Renal pelvis (tissue), 1 donor: ENCODE measurements at regions not wholly inside any gene's neighbourhood (a gene's known extent, or its start where the extent isn't known, plus 50 kb on each side); places are given as distances from the start of the nearest gene placed in this dataset.

Source experiments
- DNase-seq: peaks from one replicate; pipeline ENCODE4 v3.0.0-alpha.2; 2013

DNA sequence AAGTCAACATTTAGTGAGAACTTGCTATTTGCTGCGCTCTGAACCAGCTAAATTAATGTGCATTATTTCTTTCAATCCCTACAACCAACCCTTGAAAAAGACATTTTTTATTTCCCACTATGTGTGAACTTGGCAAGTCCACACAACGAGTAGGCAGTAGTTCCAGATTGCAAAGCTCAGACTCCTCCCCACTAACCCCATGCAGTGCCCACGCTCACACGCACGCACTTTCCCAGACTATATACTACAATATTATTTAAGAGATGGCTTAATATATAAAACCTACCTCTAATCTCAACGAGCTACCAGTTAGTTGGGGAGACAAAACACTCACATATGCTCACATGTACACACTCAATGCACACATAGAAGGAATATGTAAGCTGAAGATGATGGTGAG lies 671.2 kb downstream of the LMO4 start:
- DNase-seq, result no peak

DNA sequence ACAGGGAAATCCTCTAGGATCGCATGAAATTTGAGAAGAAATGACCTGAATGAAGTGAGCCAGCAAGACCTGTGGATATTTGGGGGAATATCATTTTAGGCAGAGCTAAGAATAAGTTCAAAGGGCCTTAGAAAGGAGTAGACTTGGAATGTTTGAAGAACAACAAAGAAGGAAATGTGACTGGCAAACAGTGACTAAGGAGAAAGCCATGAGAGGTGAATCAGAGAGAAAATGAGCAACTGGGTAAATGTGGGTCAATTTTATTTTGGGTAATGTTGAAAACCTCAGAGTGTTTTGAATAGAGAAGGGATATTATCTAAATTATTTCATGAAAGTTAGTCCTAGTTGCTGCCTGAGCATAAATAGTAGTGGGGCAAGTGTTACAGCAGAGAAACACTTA lies 672.8 kb downstream of the LMO4 start:
- no peak for DNase-seq

DNA sequence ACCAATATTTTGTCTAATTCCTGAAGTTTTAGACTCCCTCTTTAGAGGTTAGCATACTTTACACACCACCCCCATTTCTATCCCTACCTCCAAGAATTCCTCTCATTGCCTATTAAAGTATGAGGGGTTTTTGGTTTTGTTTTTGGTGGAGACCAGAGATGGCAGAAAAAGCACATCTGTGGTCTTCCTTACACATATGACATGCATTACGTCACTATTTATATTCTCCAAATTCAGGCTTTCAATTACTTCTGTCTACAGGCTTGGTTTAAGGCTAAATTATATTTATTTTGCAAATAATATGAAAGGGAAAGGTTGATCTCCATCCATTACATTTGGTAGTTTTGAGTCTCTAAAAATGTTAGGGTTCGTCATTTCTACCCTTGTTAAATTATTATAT lies 674.6 kb downstream of the LMO4 start:
- no peak for DNase-seq

DNA sequence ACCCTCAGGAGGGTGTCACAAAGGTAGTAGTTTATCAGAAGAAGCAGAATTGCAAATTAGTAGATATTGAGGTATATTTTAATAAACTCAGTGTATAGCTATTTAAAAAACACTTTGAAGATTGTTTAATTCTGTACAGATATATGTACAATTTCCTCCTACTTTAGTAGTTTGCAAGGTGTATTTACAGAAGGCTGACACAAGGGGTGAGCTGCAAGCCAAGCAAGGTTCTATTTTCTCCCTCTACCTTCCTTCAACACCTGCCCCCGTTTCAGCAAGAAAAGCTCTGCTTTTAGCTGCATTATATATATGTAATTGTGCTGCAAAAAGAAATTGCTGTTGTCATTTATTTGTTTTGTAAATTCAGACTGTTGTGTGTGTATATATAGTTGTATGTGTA lies 674.2 kb upstream of the PKN2 start:
- no peak for DNase-seq

DNA sequence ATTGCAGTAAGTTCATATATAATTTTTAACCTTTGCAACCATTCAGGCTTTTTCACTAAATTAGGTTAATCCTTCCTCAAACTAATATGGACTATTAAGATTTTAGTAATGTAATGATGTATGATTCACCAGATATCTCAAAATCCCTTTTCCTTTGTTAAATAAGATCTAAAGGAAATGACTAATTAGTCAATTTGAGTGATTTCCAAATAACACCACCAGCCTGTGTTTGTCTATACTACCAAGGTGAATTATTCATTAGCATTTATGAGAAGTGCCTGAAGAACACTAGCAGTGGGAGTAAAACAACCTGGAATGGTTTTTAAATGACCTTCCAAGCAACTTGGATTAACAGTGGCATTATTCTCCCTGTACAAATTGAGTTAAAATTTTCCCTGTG lies 670.6 kb upstream of the PKN2 start:
- DNase-seq, result no peak

DNA sequence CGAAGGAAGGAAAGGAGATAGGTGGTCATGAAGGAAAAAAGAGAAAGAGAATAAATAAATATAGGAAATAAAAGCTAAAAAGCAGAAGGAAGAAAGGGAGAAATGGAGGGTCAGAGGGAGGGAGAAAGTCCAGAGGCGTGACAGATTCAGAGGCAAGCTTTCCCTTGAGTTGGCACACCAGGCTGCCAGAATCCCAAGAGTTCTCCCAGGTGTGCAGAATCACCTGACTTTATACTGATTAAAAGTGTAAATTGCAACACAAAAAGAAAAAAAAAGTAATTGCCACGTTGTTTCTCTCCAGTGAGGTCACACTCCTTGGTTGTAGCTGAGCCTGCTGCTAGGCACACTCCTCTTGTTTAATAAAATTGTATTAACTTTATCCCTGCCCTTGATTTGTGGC lies 669.9 kb upstream of the PKN2 start:
- no peak for DNase-seq

DNA sequence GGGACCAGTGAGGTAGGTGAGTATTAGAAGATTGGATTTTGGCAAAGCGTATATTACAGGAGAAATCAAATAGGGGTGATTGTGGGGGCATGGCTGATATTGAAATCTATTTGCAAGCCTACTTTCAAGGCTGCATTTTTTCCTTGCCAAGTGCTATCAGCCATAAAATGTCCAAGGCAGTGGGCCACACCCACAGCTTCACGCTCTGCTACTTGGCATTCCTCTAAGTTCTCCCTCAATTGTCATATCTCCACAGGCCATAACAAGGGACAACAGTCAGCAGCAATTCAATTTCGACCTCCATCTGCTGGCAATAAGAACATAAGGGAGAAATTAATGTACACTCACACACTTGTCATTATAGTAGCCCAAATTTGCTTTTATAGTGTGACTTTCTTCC lies 667.1 kb upstream of the PKN2 start:
- DNase-seq, result no peak

DNA sequence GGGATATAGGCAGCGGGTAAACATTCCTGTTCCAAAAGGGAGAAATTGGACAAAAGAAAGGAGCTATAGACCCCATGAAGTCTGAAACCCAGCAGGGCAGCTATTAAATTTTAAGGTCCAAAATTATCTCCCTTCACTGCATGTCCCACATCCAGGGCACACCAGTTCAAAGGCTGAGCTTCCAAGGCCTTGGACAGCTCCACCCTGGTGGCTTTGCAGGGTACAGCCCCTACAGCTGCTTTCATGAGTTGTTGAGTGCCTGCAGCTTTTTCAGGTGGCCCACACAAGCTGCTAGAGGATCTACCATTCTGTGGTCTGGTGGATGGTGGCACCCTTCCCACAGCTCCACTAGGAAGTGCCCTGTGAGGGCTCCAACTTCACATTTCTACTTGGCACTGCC lies 662.5 kb upstream of the PKN2 start:
- DNase-seq, result no peak

DNA sequence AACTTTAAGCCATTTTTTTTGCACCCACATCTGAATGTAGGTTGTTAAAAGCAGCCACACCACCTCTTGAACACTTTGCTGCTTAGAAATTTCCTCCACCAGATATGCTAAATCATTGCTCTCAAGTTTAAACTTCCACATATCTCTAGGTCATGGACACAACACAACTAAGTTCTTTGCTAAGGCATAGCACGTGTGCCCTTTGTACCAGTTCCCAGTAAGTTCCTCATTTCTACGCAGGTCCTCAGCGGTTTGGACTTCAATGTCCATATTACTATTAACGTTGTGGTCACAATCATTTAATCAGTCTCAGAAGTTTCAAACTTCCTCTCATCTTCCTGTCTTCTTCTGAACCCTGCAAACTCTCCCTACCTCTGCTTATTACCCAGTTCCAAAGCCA lies 661.6 kb upstream of the PKN2 start:
- no peak for DNase-seq

DNA sequence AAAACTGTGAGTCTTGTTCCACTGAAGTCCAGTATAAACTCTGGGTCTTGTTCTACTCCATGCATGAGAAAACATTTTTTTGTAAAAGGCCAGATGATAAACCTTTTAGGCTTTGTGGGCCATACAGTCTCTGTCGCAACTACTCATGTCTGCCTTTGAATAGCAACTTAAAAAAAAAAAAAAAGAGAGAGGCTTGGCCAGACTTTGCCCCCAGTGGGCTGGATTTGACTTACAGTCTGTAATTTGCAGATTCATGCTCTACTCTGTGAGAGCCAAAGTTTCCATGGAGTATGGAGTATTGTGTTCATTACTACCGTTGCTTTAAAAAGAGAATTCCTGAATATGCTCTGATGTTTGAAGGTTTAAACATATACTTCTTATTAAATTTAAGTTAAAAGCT lies 654.9 kb upstream of the PKN2 start:
- DNase-seq, result no peak

DNA sequence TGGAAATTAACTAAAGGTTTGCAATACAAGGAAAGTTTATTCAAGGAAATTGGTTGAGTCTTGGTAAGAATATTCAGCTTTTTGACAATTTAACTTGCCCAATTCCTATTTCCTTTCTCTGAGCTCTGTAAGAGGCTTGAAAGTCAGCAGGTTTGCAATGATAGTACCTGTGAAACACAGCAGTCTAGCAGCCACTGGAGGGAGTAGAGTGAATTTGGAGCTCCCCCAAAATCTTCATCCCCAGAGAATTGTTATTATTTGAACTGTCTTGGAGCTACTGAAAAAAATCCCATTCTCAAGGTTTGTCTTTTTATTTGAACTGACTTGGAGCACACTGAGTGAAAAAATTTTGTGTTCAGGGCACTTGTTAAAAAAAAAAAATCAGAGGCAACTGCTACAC lies 654.2 kb upstream of the PKN2 start:
- no peak for DNase-seq

DNA sequence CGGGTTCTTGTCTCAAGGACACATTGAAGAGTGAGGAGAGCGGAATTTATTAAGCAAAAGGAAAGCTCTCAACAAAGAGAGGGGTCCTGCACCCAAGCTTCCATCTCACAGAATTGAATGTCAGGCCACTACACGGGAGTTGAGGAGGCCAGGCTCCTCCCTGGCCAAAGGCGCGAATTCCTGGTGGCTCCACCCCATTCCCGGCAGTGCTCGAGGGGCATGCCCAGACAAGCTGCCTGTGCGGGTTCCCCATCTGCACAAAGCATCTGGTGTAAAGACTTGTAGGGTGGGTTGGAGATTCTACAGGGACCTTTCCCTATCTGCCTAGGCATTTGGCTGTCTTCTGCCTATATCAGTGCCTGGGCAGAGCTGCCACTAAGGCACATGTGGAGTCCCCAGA lies 648.5 kb upstream of the PKN2 start:
- DNase-seq, result no peak

DNA sequence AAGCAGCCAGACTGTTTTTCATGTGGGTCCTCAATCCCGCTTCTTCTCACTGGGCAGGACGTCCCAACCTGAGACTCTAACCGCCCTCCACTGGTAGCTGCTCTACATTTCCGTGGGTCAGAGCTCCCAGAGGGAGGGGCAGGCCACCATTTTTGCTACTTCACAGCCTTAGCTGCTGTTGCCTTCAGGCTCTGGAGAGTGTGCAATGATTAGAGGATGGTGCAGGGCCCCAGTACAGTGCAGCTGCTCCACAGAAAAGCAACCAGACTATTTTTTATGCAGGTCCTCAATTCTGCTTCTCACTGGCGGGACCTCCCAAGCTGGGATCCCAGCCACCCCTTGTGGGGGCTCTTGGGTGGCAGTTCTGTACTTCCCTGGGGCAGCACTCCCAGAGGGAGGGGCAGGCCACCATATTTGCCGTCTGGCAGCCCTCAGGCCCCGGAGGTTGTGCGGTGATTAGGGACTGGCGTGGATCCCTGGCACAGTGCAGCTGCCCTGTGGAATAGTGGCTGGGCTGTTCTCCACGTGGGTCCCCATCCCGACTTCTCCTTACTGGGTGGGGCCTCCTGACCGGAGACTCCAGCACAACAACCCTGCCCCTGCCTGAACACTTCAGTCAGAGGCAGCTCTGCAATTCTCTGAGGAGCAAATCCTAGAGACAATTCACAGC lies 647.6 kb upstream of the PKN2 start:
- no peak for DNase-seq

DNA sequence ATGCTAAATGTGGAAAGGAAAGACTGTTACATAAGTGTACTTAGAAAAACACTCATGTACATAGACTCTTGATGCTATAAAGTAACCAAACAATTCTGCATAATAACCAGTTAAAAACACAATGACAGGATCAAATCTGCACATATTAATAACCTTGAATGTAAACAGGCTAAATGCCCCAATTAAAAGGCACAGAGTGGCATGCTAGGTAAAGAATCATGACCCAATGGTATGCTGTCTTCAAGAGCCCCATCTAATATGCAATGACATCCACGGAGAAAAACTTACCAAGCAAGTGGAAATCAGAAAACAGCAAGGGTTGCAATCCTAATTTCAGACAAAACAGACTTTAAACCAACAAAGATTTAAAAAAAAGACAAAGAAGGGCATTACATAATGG lies 644.8 kb upstream of the PKN2 start:
- no peak for DNase-seq

DNA sequence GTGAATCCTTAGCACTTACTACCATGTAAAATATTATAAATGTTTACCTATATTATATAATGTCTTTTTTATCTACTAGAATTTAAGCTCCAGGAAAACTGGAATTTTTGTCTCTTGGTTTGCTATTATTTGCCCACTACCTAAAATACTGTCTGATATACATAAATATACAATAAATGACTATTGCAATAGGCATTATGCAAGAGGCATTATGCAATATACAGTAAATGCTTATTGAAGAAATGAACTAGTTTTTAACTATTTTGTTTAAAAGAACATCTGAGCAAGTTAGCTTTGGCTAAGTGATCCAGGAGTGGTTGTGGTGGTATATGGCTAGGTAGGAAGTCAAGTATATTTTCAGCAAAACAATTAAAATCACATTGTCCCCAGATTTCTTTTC lies 640.2 kb upstream of the PKN2 start:
- DNase-seq, result no peak

DNA sequence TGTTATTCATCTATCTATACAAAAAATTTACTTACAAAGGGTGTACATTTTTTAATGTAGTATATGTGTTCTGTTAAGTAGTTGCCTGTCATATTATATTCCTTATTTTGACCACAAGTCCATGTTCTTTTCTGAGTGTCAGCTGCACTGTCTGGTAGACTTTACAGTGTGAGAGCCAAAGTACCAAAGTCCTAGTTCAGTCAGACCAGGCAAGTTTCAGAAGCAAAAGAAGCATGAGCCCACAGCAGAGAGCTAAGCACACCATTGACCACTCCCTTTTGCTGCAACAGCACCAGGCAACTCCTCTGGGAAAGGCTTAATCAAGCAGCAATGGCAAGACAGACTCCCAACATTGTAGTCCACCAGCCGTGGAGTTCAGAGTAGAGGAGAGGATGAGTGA lies 631.9 kb upstream of the PKN2 start:
- no peak for DNase-seq

DNA sequence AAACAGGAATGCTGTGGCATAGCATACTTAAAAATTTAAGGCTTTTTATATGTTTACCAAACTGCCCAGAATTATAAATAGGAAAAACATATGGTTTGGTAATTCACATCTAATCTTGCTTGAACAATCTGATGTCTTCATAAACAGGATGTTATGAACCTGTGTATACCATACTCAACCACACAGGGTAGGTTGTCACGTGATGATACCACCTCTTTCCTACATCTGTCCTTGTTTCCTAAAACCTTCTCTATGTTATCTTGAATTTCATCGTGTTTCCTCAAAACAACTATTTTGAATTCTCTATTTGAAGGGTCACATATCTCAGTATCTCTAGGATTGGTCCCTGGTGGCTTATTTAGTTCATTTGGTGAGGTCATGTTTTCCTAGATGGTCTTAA lies 631.0 kb upstream of the PKN2 start:
- no peak for DNase-seq

DNA sequence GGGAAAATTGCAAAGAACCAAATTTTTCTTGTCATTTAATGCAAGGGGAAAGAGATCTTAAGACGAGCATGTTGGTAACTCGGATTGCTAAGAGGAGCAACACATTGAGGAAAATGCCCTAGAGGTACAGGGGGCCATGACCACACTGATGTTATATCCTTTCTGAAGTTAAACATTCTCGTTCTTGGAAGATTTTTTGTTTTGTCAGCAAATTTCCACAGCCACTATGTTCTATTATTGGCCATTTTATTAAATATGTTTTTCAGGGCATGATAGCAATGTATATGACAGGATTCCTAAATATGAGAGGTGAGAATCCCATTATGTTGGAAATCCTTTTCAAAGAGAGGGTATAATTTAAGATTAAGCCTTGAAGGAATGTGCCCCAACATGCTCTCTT lies 627.2 kb upstream of the PKN2 start:
- DNase-seq, result no peak

DNA sequence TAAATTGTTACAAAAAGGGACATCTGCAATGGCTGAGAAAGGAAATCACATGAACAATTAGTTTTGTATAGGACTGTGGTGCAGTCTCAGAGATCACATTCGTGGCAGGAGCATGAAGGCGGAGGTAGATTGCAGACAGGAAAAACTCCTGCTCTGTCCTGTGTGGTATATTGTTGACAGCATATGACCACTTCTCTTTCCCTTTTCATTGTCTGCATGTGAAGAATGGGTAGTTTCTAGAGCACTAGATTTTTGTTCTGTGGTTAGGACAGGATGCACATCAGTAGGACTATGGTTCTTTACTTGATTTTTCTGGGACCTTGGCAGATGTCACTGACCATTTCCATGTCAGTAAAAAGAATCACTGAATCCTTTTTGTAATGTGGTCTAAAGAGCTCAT lies 625.9 kb upstream of the PKN2 start:
- no peak for DNase-seq

DNA sequence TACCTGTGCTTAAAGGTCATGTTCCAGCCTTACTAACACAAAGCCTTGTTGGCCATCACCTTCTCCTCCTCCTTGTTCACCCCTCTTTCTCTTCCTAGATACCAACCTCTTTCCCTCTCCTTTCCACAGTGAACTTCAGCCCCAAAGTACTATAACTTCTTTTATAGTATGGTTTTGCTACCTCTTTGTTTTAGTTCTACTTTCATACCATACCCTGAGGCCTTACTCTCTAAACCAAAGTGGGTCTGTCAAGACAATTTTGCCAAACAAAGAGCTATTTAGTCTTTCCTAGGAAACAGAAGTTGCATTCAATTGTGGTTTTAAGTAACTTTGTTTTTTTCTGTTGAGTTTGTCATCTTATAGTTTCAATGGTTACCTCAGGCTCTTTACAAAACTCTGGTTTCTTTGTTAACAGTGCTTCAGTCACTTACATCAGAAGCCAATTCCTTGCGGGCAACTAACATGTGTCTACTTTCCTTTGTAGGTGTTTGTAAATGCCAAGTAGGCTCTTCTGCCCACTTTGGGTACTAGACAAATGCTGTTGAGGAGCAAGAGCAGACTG lies 623.9 kb upstream of the PKN2 start:
- DNase-seq, result no peak

DNA sequence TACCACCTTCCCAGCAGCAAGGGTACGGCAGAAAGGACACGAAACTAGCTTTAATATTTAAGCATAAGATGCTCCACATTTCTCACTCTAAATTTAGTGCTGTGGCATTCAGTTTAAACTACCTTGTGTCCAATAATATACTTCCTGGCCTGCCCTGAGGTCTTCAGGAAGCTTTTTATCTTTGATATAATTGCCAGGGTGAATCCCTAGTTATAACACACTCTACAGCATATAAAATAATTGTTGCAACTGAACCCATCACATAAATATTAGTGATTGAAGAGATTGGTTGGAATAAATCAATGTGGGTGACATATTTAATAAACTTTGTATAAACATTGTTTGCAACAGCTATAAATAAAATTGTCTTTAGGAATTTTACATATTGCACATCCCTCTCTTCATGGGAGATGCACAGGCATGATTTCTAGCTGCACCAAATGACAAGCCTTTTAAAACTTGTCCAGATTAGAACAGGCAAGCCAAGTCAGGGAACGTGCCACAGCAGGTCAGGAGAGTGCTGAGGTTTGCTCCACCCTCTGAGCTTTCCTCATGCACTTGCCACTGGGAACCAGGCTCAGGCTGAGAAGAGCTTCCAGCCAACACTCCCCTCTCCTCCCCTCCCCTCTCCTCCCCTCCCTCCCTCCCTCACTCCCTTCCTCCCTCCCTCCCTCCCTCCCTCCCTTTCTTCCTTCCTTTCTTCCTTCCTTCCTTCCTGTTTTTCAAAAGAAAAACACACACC lies 623.2 kb upstream of the PKN2 start:
- no peak for DNase-seq

DNA sequence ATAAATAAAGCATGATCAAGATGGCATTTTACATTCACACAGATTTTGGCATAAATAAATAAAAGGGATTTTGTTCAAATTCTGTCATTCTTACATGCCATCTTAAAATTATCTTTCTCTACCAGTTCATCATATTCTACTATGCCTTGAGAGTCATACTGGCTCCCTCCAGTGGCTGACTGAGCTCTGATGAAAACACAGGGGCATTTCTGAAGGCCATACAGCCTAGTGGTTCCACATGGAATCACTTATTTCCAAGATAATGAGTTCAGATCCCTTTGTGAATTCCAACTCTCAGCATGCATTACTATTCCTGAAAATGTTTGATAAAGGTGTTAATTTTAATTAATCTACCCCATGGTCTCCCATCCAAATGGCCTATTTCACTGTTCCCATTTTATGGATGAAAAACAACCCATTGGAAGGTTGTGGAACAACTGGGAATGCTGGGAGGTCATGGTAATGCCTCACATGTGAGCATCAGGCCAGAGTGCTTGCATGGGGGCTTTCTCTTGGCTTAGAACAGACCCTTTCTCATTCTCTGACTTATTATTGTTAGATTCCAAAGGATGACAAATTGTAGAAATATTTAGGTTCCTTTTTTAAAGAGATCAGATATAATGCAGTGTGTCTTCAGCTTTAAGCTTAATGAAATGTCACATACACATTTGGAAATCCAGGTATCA lies 622.4 kb upstream of the PKN2 start:
- peak; percentile 35 for DNase-seq

DNA sequence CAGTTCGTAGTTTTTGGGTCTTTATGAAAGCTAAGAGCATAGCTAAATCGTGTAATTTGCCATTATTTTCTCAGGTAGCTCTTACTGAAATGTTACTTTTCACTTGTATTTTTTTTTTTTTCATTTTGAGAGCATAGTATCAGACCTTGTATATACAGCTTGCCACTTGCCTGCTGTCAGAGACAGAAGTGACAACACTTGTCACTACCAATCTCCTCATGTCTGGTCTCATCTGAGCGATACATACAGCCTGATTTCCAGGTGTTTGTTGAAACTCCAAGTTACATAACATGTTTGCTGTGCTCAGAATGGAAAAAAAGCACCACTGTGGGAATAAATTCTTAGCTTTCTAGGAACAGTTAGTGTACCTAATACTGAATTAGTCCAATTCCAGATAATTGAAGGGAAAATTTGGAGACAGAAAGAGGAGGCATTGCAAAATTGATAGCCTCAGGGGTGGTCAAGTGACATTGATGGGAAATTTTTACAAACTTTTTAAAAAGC lies 621.4 kb upstream of the PKN2 start:
- DNase-seq, result no peak
